GM12878 (cell line): ENCODE measurements at regions not wholly inside any gene's neighbourhood (a gene's known extent, or its start where the extent isn't known, plus 50 kb on each side); places are given as distances from the start of the nearest gene placed in this dataset.
"Not testable (repeated sequence)": the region's sequence is repeated elsewhere in the genome, so short reads cannot be mapped to it uniquely, and the experiment has no call there.

Source experiments
- ATAC-seq: fragments of 200-7000 bp; cut with Tn5 transposase; 3 replicates; pipeline ENCODE4 v1.9.1; 2020; ENCODE audit warnings: mild to moderate bottlenecking, moderate library complexity
- BruUV-seq: library from RNA; stranded (reverse); fragments of 400-500 nt; replicated peaks from 2 replicates; lab custom pipeline; 2021; lab: Mats Ljungman, UMichigan
- CTCF ChIA-PET: fragments of 300-600 bp; sonication (Branson Sonifier 250); formaldehyde crosslinking; extraction: SDS; loops from one replicate; lab custom pipeline; 2021; ENCODE audit warnings: inconsistent platforms; lab: Yijun Ruan, JAX
- POLR2A ChIA-PET: fragments of 350-600 bp; formaldehyde crosslinking; extraction: SDS; loops from one replicate; lab custom pipeline; 2021; ENCODE audit warnings: inconsistent platforms; lab: Charles Lee
- RAD21 ChIA-PET: fragments of 300-600 bp; sonication (Branson Sonifier 250); formaldehyde crosslinking; loops from one replicate; lab custom pipeline; 2023; ENCODE audit warnings: antibody characterized with exemption; ENCODE audit not compliant: unreplicated experiment; lab: Charles Lee
- SMC1A ChIA-PET: fragments of 300-600 bp; sonication (Branson Sonifier 250); formaldehyde crosslinking; loops from one replicate; lab custom pipeline; 2023; ENCODE audit not compliant: unreplicated experiment, uncharacterized antibody; lab: Charles Lee
- DNase-seq: peaks from one replicate; pipeline ENCODE4 v3.0.0-alpha.2; 2011; ENCODE audit warnings: low read depth, low spot score
- FAIRE-seq: peaks from 3 replicates; lab custom pipeline; 2011; peaks lifted over from hg19 to GRCh38; lab: Jason Lieb, UNC
- H2AFZ ChIP-seq: 2 replicates; pipeline ENCODE4 v1.6.0; 2011; ENCODE audit warnings: low read depth, low read length, control low read depth; ENCODE audit not compliant: control insufficient read depth
- H3K27ac ChIP-seq: 2 replicates; pipeline ENCODE4 v1.5.1; 2011; ENCODE audit warnings: control low read depth; ENCODE audit not compliant: control insufficient read depth, insufficient read depth
- H3K27me3 ChIP-seq, 2 experiments: replicated peaks in 1 of 2; 2 replicates each; pipeline versions ENCODE4 v1.6.0 to v1.6.1; 2011; ENCODE audit warnings: low read length in 1 of 2; ENCODE audit not compliant: control insufficient read depth in 2 of 2, insufficient read depth in 2 of 2
- H3K36me3 ChIP-seq, 2 experiments: 2 replicates each; pipeline ENCODE4 v1.5.1; 2011; ENCODE audit warnings: low read length in 1 of 2; ENCODE audit not compliant: control insufficient read depth in 2 of 2, insufficient read depth in 2 of 2
- H3K4me1 ChIP-seq: 2 replicates; pipeline ENCODE4 v1.6.1; 2011; ENCODE audit warnings: mild to moderate bottlenecking, low read length, moderate library complexity, mixed read lengths; ENCODE audit not compliant: control insufficient read depth, insufficient read depth
- H3K4me2 ChIP-seq: 2 replicates; pipeline ENCODE4 v1.6.0; 2011; ENCODE audit warnings: control low read depth; ENCODE audit not compliant: control insufficient read depth, insufficient read depth
- H3K4me3 ChIP-seq: fragments of 200-600 bp; sonication (generic); 2 replicates; pipeline ENCODE4 v1.5.1; 2016
- H3K79me2 ChIP-seq: 2 replicates; pipeline ENCODE4 v1.6.0; 2011; ENCODE audit warnings: low read length; ENCODE audit not compliant: control insufficient read depth, insufficient read depth
- H3K9ac ChIP-seq: 2 replicates; pipeline ENCODE4 v1.8.0; 2011; ENCODE audit warnings: low read length, control low read depth, mixed read lengths; ENCODE audit not compliant: control insufficient read depth, insufficient read depth
- H3K9me3 ChIP-seq: replicated peaks from 3 replicates; pipeline ENCODE4 v1.5.1; 2011; ENCODE audit warnings: mild to moderate bottlenecking, low read length; ENCODE audit not compliant: control insufficient read depth, insufficient read depth
- H4K20me1 ChIP-seq: 2 replicates; pipeline ENCODE4 v1.6.0; 2011; ENCODE audit not compliant: control insufficient read depth, insufficient read depth
- BCL11A ChIP-seq: IDR thresholded peaks from 2 replicates; pipeline ENCODE4 v1.6.1; 2011; ENCODE audit warnings: low read depth, low read length
- CBX5 ChIP-seq: sonication (generic); IDR thresholded peaks from 2 replicates; pipeline ENCODE4 v1.6.1; 2016; ENCODE audit warnings: low read depth, moderate library complexity, mild to moderate bottlenecking, inconsistent platforms
- PAX8 ChIP-seq: fragments of 450-650 bp; IDR thresholded peaks from 2 replicates; pipeline ENCODE4 v1.6.1; 2017; ENCODE audit warnings: mild to moderate bottlenecking, moderate library complexity
- ZNF274 ChIP-seq: IDR thresholded peaks from one replicate; pipeline ENCODE4 v1.8.0; 2011; ENCODE audit not compliant: insufficient read length, insufficient read depth
- WGBS: methylation state at CpG from one replicate; pipeline ENCODE4 v1.1.6; 2016; ENCODE audit warnings: low lambda C conversion rate; ENCODE audit not compliant: insufficient replicate concordance, insufficient coverage; ENCODE audit errors: missing lambda C conversion rate; 5-methylcytosine and 5-hydroxymethylcytosine counted together
- in situ Hi-C: fragments of 300-500 bp; cut with MboI; formaldehyde crosslinking; loops from 9 replicates; pipeline ENCODE4 v1.14.3; 2018; ENCODE audit warnings: mixed read lengths
- intact Hi-C: fragments of 100-400 bp; cut with micrococcal nuclease; formaldehyde crosslinking; loops from one replicate; pipeline ENCODE4 v1.14.2; 2022; ENCODE audit not compliant: unreplicated experiment

DNA sequence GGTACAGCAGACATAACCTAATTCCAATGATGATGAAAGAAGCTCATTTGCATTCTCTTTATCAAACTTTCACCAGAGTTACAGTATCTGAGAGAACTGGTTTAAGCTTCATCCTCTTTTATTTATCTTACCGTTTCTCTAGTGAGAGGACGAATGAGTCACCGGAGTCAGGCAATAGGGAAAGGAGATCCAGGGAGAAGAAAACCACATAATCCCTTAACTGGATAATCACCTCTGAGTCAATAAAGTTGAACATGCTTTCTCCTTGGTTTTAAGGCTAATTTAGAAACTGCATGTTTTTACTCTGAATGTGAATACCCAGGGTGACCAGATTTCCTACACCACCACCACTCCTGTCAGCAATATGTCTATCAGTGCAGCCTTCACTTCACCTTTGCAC is 313.7 kb upstream of the TBX18 start:
- H3K9ac ChIP-seq, result no peak overlapping the region
- 86% methylated on average over 3 of the region's 3 CpGs for WGBS
- BruUV-seq, result no TSS peak
- H2AFZ ChIP-seq, result no peak overlapping the region
- DNase-seq, result no peak
- FAIRE-seq, result no peak
- H3K4me1 ChIP-seq, result no peaks in the 10 kb centered on the region
- H3K4me2 ChIP-seq, result no peak overlapping the region
- in situ Hi-C loops, result no loop called here
- H3K36me3 ChIP-seq, result no peaks in the 10 kb centered on the region
- ChIA-PET SMC1A (interaction anchor here (0.9 kb wide), 1 partner anchor 16 kb away, joined by 3 read pairs; no protein-coding TSS in a partner anchor), RAD21 (no interaction called here), POLR2A (no interaction called here), CTCF (interaction anchor here (0.9 kb wide), 1 partner anchor 10 kb away, joined by 3 read pairs; no protein-coding TSS in a partner anchor)
- no peak overlapping the region for H3K27ac ChIP-seq
- TF ChIP-seq PAX8, result no peak
- H4K20me1 ChIP-seq, result no peaks in the 10 kb centered on the region
- no peaks in the 10 kb centered on the region for H3K9me3 ChIP-seq
- H3K79me2 ChIP-seq, result no peaks in the 10 kb centered on the region
- no peak overlapping the region for H3K4me3 ChIP-seq
- intact Hi-C loops, result no loop called here
- no peak for ATAC-seq
- H3K27me3 ChIP-seq, result no peaks in the 10 kb centered on the region

DNA sequence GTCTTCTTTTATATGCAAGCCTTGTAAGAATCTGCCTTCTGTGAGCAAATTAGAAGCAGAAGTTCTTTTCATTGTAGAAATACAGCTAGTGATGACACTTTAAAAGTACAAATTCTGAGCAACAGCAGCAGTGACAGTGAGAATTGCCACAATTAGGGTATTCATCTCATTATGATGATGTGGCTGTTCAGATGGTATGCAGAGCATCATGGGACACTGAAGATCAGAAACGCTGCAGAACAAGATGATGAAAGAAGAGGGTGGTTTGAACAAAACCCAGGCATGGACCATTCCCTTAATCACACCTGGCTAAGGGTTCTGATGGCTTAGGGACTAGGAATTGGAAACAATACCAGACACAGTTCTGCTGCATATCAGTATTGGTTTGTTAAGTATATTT is 312.7 kb upstream of the TBX18 start:
- intact Hi-C loops (no loop called here), in situ Hi-C loops (no loop called here)
- ChIA-PET CTCF (no interaction called here), RAD21 (no interaction called here), SMC1A (no interaction called here), POLR2A (no interaction called here)
- Histone ChIP-seq H3K27me3 (no peaks in the 10 kb centered on the region), H4K20me1 (no peaks in the 10 kb centered on the region), H3K27ac (no peak overlapping the region), H3K4me1 (no peaks in the 10 kb centered on the region), H3K79me2 (no peaks in the 10 kb centered on the region), H3K4me3 (no peak overlapping the region), H2AFZ (no peak overlapping the region), H3K9ac (no peak overlapping the region), H3K9me3 (no peaks in the 10 kb centered on the region), H3K4me2 (no peak overlapping the region), H3K36me3 (no peaks in the 10 kb centered on the region)
- no TSS peak for BruUV-seq
- no peak for DNase-seq
- TF ChIP-seq BCL11A, result no peak
- no peak for TF ChIP-seq ZNF274
- TF ChIP-seq CBX5, result no peak
- 0% methylated on average over 1 of the region's 1 CpG for WGBS
- no peak for ATAC-seq
- no peak for FAIRE-seq

DNA sequence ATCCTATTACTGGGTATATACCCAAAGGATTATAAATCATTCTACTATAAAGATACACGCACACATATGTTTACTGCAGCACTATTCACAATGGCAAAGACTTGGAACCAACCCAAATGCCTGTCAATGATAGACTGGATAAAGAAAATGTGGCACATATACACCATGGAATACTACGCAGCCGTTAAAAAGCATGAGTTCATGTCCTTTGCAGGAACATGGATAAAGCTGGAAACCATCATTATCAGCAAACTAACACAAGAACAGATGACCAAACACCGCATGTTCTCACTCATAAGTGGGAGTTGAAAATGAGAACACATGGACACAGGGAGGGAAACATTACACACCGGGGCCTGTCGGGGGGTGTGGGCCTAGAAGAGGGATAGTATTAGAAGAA is 307.4 kb upstream of the TBX18 start:
- in situ Hi-C loops, H3K9me3 ChIP-seq, FAIRE-seq: not testable (repeated sequence)

More for the DNA sequence above, 307.4 kb upstream of the TBX18 start:
- H3K79me2 ChIP-seq, H3K27ac ChIP-seq, SMC1A ChIA-PET, H3K9ac ChIP-seq, H3K4me3 ChIP-seq, intact Hi-C loops, RAD21 ChIA-PET, ATAC-seq, H2AFZ ChIP-seq, H3K36me3 ChIP-seq, H3K4me1 ChIP-seq, H4K20me1 ChIP-seq, BruUV-seq, CTCF ChIA-PET, H3K4me2 ChIP-seq, DNase-seq, POLR2A ChIA-PET, H3K27me3 ChIP-seq: not testable (repeated sequence)
- WGBS, result 60% methylated on average over 6 of the region's 6 CpGs
